ENCODE measurements at regions not wholly inside any gene's neighbourhood (a gene's known extent, or its start where the extent isn't known, plus 50 kb on each side); places are given as distances from the start of the nearest gene placed in this dataset.

DNA sequence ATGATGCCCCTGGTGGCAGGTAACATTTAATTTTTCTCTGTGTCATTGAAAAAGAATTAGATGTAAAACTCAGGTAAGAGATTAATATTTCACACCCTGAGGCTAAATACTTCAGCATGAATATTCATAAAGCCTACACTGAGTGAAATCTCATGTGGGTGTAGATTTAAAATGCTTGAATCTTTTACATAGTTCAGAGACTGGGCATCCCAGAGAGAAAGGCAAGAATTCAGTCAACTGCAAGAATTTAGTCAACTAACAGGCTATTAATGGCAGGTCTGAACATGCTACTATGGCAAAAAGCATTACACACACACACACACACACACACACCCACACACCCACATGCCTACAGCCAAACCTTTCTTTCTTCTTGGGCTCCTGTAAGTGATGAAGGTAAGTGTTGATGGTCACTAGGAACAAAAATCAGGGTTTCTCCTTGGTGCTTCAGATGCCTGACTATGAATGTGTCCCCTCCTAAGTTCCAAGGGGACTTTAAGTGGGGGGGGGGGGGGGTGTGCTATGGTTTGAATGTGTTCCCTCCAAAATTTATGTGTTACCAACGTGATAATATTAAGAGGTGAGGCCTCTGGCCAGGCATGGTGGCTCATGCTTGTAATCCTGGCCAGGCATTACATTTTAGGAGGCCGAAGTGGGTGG, 63.7 kb upstream of the PSMD7 start:
- DNase-seq (ENCODE audit: low read depth) = no peak

DNA sequence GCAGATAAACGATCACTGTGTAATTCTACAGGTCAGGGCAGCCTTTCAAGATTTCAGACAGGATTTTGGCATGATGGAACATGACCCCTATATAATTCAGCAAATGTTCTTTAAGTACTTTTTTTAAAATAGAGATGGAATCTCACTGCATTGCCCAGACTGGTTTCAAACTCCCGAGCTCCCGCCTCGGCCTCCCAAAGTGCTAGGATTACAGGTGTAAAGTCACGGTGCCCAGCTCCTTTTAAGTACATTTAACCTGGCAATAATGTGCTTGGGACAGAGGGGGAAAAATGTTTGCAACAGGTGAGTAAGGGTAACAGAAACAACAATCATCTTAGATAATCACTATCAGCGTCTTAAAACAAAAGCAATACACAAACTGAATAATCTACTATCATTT, 66.5 kb upstream of the PSMD7 start:
- DNase-seq (ENCODE audit: low read depth) = no peak

DNA sequence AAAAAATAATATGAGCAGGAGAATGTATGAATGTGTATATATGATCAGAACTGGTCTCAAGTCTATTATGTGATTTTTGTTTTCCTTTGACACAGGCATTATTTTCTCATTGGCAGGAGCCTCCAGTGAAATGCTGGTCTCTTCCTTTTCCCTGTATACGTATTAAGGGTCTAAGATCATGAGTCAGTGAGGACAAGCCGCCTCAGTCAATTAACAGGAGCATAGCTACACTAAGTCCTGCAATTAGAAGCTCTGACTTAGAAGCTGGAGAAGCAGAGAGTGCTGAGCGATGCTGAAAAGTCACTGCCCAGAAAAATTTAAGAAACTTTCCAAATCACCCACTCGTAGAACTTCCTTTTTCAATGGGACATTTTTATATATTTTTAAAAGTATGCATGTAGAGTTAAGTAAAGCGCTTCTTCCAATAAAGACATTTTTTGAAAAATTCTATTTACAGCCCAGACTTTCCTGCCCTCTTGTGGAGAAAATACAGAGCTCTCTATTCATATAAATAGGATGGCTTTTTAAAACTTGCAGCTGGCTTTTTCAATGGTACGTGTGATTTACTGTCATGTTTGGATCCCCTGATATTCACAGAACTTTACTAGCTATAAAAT, 70.2 kb upstream of the PSMD7 start:
- DNase-seq (ENCODE audit: low read depth) = peak; percentile 6

DNA sequence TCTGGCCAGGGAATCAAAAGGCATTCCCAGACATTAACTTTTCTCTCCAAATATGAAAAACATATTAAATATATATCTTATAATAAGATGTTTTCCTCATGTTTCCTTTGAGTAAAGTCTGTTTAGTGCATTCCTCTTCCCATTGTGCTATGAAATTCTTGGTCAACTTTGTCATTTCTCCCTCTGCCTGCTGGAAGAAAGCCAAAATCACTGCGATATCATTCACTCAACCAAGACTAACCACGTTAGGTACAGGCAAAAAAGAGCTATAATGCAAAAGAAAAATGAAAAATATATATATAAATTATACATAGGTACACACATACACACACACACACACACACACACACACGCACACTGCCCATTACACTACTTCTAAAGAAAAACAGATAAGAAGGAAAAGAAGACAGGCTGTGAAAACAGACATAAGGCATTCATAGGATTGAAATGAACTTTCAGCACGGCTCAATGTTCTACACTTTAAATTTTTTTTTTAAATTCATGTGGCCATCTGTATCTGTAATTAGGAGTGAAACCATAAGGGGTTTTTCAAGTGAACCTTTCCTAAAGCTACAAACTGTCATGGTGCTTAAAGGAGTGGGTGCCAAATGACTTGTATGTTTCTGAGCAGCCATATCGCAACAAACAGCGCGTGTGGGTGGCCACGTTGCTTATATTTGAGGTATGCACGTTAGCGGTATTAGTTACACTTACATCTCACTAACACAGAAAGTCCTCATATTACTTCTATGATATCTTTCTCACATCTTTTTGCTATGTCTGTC, 71.6 kb upstream of the PSMD7 start:
- peak; percentile 36 for DNase-seq (ENCODE audit: low read depth)

DNA sequence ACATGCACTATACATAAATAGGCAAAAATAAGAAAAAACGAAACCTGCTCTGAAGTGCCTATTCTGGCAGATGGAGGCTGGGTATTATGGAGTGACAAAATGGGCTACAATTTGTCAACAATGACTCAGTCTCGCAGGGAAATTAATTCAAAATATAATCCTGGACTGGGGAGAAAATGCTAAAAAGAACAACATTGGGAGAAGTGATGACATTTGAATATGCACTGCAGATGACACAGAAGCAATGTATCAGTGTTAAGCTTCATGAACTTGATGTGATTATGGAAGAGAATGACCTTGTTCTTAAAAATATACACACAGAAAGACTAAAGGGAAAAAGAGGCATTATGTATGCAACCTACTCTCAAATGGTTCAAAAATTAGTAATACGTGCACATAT, 74.8 kb upstream of the PSMD7 start:
- no peak for DNase-seq (ENCODE audit: low read depth)

DNA sequence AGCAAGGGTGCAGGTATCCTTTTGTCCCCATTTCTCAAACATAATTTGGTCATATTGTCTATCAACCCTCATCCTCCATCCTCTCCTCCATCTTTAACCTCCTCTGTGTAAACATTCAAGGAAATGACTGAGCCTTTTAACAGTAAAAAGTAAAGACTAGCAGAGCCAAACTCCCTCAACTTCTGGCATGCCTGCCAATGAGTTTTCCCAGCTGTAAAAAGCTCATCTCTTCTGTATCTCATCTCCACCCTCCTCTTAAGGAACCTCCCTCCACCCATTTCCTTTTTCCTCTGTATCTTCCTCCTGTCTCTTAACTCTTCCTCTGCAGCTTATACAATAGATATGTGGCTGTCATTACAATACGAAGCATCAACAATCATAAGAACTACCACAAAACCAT, 76.9 kb upstream of the PSMD7 start:
- DNase-seq (ENCODE audit: low read depth) = no peak

DNA sequence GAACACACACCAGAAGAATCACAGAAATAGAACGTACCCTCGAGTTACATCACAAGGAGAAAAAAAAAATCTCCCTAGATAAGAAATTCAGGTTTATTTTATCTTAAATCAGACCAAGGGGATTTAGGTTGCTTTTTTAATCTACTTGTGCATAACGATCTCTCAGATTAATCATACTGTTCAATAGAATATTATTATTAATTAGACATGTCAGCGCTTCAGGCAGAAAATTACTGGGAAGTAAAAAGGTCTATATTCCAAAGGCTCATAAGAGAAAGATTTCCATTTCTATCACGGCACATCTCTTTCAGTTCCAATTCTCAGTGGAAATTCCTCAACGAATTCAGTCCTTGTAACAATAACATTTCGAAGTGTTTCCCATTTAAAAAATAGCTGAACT, 77.7 kb upstream of the PSMD7 start:
- no peak for DNase-seq (ENCODE audit: low read depth)

DNA sequence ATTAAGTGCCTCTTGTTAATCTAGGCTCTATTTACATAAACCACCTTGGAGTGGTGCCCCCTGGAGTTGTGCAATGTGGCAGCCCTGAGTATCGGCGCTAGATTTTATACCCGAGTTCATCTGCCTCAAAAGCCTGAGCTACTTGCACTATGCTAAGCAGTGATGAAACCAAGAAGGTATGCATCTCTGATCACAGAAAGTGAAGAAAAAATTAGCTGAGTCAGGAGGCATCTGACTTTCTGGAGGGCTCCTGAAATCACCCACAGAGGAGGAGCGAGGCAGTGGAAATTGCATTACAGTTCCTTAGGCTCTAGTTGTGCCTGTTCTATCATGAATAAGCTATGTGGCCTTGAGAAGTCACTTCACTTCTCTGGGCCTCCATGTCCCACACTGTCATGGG, 80.3 kb upstream of the PSMD7 start:
- DNase-seq (ENCODE audit: low read depth) = no peak

DNA sequence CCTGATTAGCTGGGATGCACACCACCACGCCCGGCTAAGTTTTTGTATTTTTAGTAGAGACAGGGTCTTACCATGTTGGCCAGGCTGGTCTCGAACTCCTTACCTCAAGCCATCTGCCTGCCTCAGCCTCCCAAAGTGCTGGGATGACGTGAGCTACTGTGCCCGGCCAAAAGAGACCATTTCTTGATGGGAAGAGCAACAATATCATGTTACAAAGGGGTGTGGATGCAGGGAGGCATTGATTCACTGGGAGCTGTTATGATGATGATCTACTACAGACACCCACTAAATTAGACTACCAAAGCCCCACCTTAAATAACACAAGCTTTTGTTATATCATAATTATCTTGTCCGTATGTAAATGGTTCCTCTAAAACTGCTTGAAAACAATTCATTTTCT, 81.4 kb upstream of the PSMD7 start:
- DNase-seq (ENCODE audit: low read depth) = no peak

DNA sequence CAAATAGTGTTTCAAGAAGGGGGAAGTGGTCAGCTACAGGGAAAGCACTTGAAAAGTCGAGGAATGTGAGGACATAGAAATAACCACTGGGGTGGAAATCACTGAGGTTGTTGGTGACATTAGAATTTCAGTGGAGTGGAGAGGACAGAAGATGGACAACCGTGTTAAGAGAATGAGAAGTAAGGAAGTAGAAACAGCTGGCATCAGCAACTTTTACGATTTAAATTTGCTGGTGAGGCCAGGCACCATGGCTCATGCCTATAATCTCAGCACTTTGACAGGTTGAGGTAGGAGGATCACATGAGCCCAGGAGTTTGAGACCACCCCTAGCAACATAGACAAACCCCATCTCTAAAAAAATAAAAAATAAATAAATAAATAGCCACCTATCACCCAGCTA, 83.2 kb upstream of the PSMD7 start:
- no peak for DNase-seq (ENCODE audit: low read depth)

DNA sequence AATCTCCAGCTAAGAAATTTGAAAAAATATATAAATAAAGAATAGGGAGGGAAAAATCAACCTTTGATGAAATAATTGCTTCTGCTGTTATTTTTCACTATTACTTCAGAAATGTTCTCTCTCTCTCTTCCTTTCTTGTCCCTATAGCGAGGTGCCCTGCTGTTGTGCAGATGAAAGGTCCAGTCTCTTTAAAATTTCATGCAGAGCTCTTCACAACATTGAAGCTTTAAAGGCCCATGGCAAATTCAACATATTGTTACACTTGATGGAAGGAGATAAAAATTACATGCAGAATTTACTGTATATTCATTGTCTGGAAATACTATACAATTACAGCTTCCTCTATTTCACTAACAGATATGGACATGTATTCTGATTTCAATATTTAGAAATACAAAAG, 86.4 kb upstream of the PSMD7 start:
- DNase-seq (ENCODE audit: low read depth) = no peak

DNA sequence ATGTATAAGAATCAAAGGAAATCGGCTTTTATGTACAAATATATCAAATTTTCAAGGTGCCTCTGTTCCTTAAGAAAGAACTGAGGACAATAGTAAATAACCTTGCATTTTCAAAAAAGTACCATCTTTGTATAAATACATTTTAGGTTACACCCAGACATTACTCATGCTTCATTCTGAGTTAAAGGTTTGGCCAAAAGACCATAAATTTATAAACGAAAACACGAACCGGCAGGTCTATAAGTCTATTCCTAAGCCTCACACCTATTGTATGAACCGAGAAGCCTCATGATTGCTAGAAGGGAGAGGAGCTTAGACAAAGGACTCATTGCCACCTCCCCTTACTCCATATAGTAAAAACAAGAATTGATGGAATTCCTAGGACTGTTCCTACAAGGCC, 94.6 kb upstream of the PSMD7 start:
- no peak for DNase-seq (ENCODE audit: low read depth)

DNA sequence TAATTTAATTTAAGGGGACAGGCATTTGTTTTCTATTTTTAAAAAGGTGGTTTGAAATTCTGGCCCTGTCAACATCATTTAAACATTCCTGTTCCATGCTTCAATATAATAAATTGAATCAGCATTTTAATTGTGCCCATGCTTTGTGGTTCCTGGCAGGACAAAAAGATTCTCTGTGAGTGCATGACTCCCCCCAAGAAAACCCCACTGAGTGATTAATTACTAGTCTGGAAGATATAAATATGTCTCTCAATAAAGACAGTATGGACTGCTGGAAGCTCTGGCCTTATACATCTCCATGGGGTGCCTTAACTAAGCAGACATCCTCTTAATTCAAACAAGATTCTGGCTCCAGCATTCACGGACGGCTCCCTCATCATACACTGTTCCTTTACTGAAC, 95.0 kb upstream of the PSMD7 start:
- DNase-seq (ENCODE audit: low read depth) = peak; percentile 13

DNA sequence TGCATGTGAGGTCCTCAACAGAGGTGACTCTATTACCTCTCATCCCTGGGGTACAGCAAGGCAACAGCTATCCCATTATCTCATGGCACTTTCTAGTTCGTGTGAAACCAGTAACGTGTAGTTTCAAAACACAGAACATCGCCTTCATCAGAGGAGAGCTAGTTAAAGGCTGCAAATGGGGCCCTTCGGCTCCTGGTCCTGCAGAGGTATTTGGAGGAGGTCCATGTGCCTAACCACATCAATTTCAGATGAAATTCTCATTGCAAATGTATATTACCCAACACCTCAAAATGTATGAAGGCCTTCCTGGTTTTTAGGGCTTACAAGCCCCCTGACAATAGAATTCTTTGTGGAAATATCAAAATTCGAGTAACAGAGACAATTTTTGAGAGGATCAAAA, 95.7 kb upstream of the PSMD7 start:
- no peak for DNase-seq (ENCODE audit: low read depth)

DNA sequence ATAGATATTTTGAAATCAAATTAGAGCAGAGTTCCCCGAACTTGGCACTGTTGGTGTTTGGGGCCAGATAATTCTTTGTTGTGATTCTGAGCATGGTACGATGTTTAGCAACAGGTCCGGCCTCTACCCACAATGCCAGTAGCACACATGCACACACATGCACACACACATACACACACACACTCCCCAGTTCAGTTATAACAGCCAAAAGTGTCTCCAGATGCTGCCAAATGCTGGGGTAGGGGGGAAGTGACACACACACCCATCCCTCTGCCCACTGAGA, 96.8 kb upstream of the PSMD7 start:
- DNase-seq (ENCODE audit: low read depth) = no peak

DNA sequence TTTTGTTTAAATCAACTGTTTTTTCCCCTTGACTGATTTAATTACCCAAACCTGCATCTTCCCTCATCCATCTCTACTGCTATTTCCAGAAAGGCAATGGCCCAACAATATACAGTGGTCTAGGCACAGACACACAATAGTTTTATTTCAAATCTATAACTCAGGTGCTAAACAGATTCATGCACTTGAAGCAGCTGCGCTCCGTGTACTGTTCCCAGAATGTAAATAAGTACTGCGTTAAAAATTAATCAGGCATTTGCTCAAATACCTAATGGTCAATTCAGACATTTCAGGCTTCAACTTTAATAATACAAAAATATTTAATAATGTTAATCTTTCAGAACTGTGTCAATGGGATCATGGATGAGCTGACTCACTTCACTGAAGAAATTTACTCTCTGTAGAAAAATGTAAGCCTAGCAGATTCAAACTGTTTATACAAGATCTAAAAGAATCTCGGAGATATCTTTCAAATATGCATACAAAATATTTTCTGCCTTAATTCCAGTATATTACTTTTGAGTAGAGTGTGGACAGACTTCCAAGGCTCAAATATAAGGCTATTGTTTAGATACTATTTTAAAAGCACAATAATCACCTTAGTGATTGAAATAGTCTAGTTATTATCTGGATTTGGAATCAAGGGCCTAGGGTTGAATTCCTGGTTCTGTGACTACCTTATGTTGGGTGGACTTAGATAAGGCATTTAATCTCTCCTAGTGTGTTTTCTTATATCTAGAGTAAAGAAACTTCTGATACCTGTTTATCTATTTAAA, 97.4 kb upstream of the PSMD7 start:
- no peak for DNase-seq (ENCODE audit: low read depth)

DNA sequence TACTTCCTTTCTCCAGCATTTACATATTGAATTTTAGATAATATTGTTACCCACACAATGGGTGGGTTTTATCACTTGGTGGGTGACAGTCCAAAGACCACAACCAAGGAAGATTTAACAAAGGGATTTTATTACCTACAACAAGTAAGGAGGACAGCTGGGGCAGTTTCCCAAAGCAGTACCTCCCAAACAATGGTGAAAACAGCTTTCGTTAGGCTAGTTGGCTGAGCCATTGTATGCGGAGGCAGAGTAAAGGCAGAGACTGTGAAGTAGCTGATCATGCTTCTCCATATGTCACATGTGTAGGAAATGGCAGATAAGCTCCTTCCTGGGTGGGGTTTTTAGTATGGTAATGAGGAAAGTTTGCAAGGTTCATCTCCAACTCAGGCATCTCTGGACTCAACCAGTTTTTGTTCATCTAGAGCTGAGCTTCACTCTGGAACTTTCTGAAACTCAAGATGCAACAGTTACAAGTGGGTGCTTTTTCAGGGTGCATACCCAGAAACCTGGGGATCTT, 104.3 kb upstream of the PSMD7 start:
- no peak for DNase-seq (ENCODE audit: low read depth)

DNA sequence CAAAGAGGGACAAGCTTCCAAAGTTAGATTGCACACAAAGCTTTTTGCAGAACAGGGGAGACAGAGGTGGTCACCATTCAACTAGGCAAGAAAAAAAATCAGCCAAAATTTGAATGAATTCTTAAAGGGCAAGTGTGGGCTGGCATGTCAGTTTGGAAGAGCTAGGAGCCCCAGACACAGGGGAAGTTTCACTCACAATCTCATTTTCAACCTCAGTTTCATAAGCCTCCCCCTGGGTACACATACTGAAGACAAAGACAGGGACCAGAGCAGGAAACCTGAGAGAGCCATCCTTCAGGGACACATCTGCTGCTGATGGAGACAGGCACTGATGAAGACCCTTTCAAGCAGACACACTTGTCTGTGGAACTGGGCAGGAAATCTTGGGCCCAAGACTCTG, 106.3 kb upstream of the PSMD7 start:
- no peak for DNase-seq (ENCODE audit: low read depth)

DNA sequence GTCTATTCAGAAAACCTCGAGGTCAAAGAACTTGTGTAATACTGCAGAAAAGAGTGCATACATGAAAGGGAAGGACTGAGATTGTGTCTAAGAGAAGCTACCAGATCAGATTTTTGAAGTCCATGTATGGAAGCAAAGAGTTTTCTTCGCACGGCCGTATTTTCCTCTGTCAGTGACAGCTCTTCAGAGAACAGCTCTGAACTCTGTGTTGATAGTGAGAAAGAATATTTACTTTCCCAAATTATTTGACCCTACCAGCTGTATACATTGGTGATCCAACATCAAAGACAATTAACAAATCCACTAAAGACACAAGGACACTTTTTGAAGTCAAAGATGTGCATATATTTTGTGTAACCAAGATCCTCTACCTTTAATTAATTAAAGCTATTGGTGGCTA, 107.8 kb upstream of the PSMD7 start:
- no peak for DNase-seq (ENCODE audit: low read depth)

DNA sequence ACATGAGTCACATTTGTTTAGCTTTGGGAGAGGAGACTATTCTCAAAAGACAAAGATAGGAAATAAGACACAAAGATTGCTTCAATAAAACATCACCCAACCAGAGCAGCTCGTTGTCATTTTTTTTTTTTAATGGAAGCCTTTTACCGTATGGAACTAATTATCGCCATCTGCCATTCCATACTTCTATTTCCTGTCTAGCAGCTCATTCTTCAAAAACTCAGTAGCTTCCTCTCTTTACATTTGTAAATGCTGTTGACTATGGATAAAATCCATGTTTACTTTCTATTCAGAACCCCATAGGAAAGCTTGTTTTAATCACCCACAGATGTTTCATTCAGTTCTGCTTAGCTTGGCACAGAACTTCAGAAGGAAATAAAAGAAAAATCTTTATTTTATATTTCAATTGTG, 110.0 kb upstream of the PSMD7 start:
- DNase-seq (ENCODE audit: low read depth) = no peak

DNA sequence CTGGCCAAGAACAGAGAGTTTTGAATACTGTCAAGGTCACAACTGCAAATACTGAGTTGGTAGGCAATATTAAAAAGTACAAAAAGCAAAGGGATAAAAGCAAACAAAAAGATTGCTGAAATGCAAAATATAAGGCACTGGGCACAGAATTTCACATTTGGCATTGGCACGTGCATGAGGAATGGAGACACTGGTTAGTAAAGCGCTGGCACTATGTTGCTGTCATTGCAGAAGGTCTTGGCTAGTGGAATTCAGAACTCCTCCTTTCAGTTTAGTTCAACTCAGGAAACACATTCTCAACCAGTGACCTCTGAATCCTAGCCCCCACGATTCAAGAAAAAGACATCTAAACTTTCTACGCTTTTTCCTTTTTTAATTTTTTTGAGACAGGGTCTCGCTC, 111.8 kb upstream of the PSMD7 start:
- DNase-seq (ENCODE audit: low read depth) = no peak
